ENCODE measurements at regions not wholly inside any gene's neighbourhood (a gene's known extent, or its start where the extent isn't known, plus 50 kb on each side); places are given as distances from the start of the nearest gene placed in this dataset.

GRCh38 chr3:5297895-5298294 is 110.4 kb downstream of the EDEM1 start:
- Mint-ChIP-seq H3K27ac (peak overlapping the region in 2 of 7 donors; percentile 11 to 33), H3K9me3 (peaks cover 0 to 3% (median 0%) of the 10 kb centered on the region in 7 donors), H3K4me3 (no peak overlapping the region), H3K27me3 (ENCODE audit: low read depth in 3 of 3) (peaks cover 0 to 3% (median 2%) of the 10 kb centered on the region in 3 donors), H3K4me1 (peaks cover 5% of the 10 kb centered on the region), H3K36me3 (no peaks in the 10 kb centered on the region)
- no peaks in the 10 kb centered on the region for H4K20me1 ChIP-seq (ENCODE audit: insufficient read depth, low read length)
- H3K4me1 ChIP-seq (ENCODE audit: control insufficient read depth in 1 of 2, insufficient read depth in 2 of 2, low read length in 2 of 2): peaks cover 7 to 12% of the 10 kb centered on the region in 2 donors
- H3K4me3 ChIP-seq (replicated peaks in 1 of 3; ENCODE audit: low read depth in 2 of 3, low read length in 3 of 3): no peak overlapping the region
- H3K4me2 ChIP-seq (replicated peaks; ENCODE audit: extremely low read depth, low read length, poor library complexity, severe bottlenecking): no peak overlapping the region
- no peak overlapping the region for H2AFZ ChIP-seq (ENCODE audit: insufficient read depth, low read depth, low read length, poor library complexity, severe bottlenecking)
- no peaks in the 10 kb centered on the region for H3K27me3 ChIP-seq (ENCODE audit: control insufficient read depth in 2 of 2, insufficient read depth in 2 of 2, low read length in 2 of 2)
- H3K9me3 ChIP-seq (replicated peaks in 1 of 2; ENCODE audit: control insufficient read depth in 1 of 2, insufficient read depth in 1 of 2, low read length in 2 of 2): no peaks in the 10 kb centered on the region
- intact Hi-C loops (cut with micrococcal nuclease): no loop called here
- no peaks in the 10 kb centered on the region for H3K79me2 ChIP-seq (ENCODE audit: insufficient read depth, low read length)
- H3K36me3 ChIP-seq (replicated peaks in 1 of 2; ENCODE audit: control insufficient read depth in 1 of 2, insufficient read depth in 2 of 2, low read length in 2 of 2): no peaks in the 10 kb centered on the region
- 60% methylated on average over 1 of the region's 1 CpG for WGBS (ENCODE audit: insufficient coverage)
- no peak overlapping the region for H3K27ac ChIP-seq (ENCODE audit: low read depth in 1 of 2, low read length in 2 of 2)
- no peak for DNase-seq
- no peak overlapping the region for H3K9ac ChIP-seq (ENCODE audit: insufficient read depth, low read length, poor library complexity, severe bottlenecking)
- no peak for TF ChIP-seq CTCF (IDR thresholded peaks at IDR 0.05)

- H3K4me1 Mint-ChIP-seq: peaks cover 5% of the 10 kb centered on the region
- H3K4me3 Mint-ChIP-seq: no peak overlapping the region
- TF ChIP-seq CTCF (IDR thresholded peaks at IDR 0.05): no peak
- Histone ChIP-seq H3K36me3 (replicated peaks in 1 of 2; ENCODE audit: control insufficient read depth in 1 of 2, insufficient read depth in 2 of 2, low read length in 2 of 2) (no peaks in the 10 kb centered on the region), H3K27ac (ENCODE audit: low read depth in 1 of 2, low read length in 2 of 2) (no peak overlapping the region), H3K9me3 (replicated peaks in 1 of 2; ENCODE audit: control insufficient read depth in 1 of 2, insufficient read depth in 1 of 2, low read length in 2 of 2) (no peaks in the 10 kb centered on the region), H3K79me2 (ENCODE audit: insufficient read depth, low read length) (no peaks in the 10 kb centered on the region), H3K4me2 (replicated peaks; ENCODE audit: extremely low read depth, low read length, poor library complexity, severe bottlenecking) (no peak overlapping the region), H2AFZ (ENCODE audit: insufficient read depth, low read depth, low read length, poor library complexity, severe bottlenecking) (no peak overlapping the region), H3K4me3 (replicated peaks in 1 of 3; ENCODE audit: low read depth in 2 of 3, low read length in 3 of 3) (no peak overlapping the region), H3K27me3 (ENCODE audit: control insufficient read depth in 2 of 2, insufficient read depth in 2 of 2, low read length in 2 of 2) (no peaks in the 10 kb centered on the region), H4K20me1 (ENCODE audit: insufficient read depth, low read length) (no peaks in the 10 kb centered on the region), H3K4me1 (ENCODE audit: control insufficient read depth in 1 of 2, insufficient read depth in 2 of 2, low read length in 2 of 2) (peaks cover 7 to 12% of the 10 kb centered on the region in 2 donors), H3K9ac (ENCODE audit: insufficient read depth, low read length, poor library complexity, severe bottlenecking) (no peak overlapping the region)
- intact Hi-C loops (cut with micrococcal nuclease): no loop called here
- DNase-seq: peak; percentile 22 to 59 (median 42)
- H3K36me3 Mint-ChIP-seq: no peaks in the 10 kb centered on the region
- peaks cover 0 to 3% (median 2%) of the 10 kb centered on the region in 3 donors for H3K27me3 Mint-ChIP-seq (ENCODE audit: low read depth in 3 of 3)
- no peak overlapping the region for H3K27ac Mint-ChIP-seq
- peaks cover 0 to 3% (median 0%) of the 10 kb centered on the region in 7 donors for H3K9me3 Mint-ChIP-seq
- 0% methylated on average over 1 of the region's 3 CpGs for WGBS (ENCODE audit: insufficient coverage)
Observed at GRCh38 chr3:5298453-5298852, 110.9 kb downstream of the EDEM1 start.
